ENCODE measurements at regions not wholly inside any gene's neighbourhood (a gene's known extent, or its start where the extent isn't known, plus 50 kb on each side); places are given as distances from the start of the nearest gene placed in this dataset.
"Not testable (repeated sequence)": the region's sequence is repeated elsewhere in the genome, so short reads cannot be mapped to it uniquely, and the experiment has no call there.

- not testable (repeated sequence) for H3K9me3 ChIP-seq (ENCODE audit: low read depth, low read length); H3K4me3 ChIP-seq (ENCODE audit: low read length); H3K4me1 ChIP-seq (ENCODE audit: insufficient read depth, low read length); H3K27me3 ChIP-seq (ENCODE audit: insufficient read depth, low read length)
These were observed 144.6 kb upstream of the DUSP22 start for GRCh38 chr6:147651-148050.

GRCh38 chr6:148051-148984 lies 144.0 kb upstream of the DUSP22 start:
- not testable (repeated sequence) for H3K9me3 ChIP-seq (ENCODE audit: low read depth, low read length); H3K4me1 ChIP-seq (ENCODE audit: insufficient read depth, low read length); H3K4me3 ChIP-seq (ENCODE audit: low read length); H3K27me3 ChIP-seq (ENCODE audit: insufficient read depth, low read length)

- H3K27me3 ChIP-seq (ENCODE audit: insufficient read depth, low read length); H3K4me3 ChIP-seq (ENCODE audit: low read length); H3K4me1 ChIP-seq (ENCODE audit: insufficient read depth, low read length); H3K9me3 ChIP-seq (ENCODE audit: low read depth, low read length): not testable (repeated sequence)
These were observed 142.1 kb upstream of the DUSP22 start for GRCh38 chr6:150147-150546.

- H3K4me1 ChIP-seq (ENCODE audit: insufficient read depth, low read length); H3K27me3 ChIP-seq (ENCODE audit: insufficient read depth, low read length); H3K9me3 ChIP-seq (ENCODE audit: low read depth, low read length); H3K4me3 ChIP-seq (ENCODE audit: low read length): not testable (repeated sequence)
These were observed 139.9 kb upstream of the DUSP22 start for GRCh38 chr6:152436-152835.

GRCh38 chr6:153026-153425 lies 139.3 kb upstream of the DUSP22 start:
- not testable (repeated sequence) for H3K4me1 ChIP-seq (ENCODE audit: insufficient read depth, low read length); H3K27me3 ChIP-seq (ENCODE audit: insufficient read depth, low read length); H3K4me3 ChIP-seq (ENCODE audit: low read length); H3K9me3 ChIP-seq (ENCODE audit: low read depth, low read length)

GRCh38 chr6:153867-154266 lies 138.4 kb upstream of the DUSP22 start:
- not testable (repeated sequence) for H3K4me1 ChIP-seq (ENCODE audit: insufficient read depth, low read length); H3K27me3 ChIP-seq (ENCODE audit: insufficient read depth, low read length); H3K4me3 ChIP-seq (ENCODE audit: low read length); H3K9me3 ChIP-seq (ENCODE audit: low read depth, low read length)

GRCh38 chr6:154321-155092 lies 137.8 kb upstream of the DUSP22 start:
- H3K27me3 ChIP-seq (ENCODE audit: insufficient read depth, low read length); H3K9me3 ChIP-seq (ENCODE audit: low read depth, low read length); H3K4me3 ChIP-seq (ENCODE audit: low read length); H3K4me1 ChIP-seq (ENCODE audit: insufficient read depth, low read length): not testable (repeated sequence)

GRCh38 chr6:156010-156409 lies 136.3 kb upstream of the DUSP22 start:
- no peaks in the 10 kb centered on the region for H3K4me1 ChIP-seq (ENCODE audit: insufficient read depth, low read length)

GRCh38 chr6:156441-157140 lies 135.7 kb upstream of the DUSP22 start:
- not testable (repeated sequence) for H3K4me3 ChIP-seq (ENCODE audit: low read length); H3K4me1 ChIP-seq (ENCODE audit: insufficient read depth, low read length); H3K9me3 ChIP-seq (ENCODE audit: low read depth, low read length); H3K27me3 ChIP-seq (ENCODE audit: insufficient read depth, low read length)

More at GRCh38 chr6:156010-156409, 136.3 kb upstream of the DUSP22 start:
- H3K9me3 ChIP-seq (ENCODE audit: low read depth, low read length), result no peaks in the 10 kb centered on the region
- no peak overlapping the region for H3K4me3 ChIP-seq (ENCODE audit: low read length)
- peaks cover 2% of the 10 kb centered on the region for H3K27me3 ChIP-seq (ENCODE audit: insufficient read depth, low read length)

- H3K4me3 ChIP-seq (ENCODE audit: low read length); H3K9me3 ChIP-seq (ENCODE audit: low read depth, low read length); H3K4me1 ChIP-seq (ENCODE audit: insufficient read depth, low read length); H3K27me3 ChIP-seq (ENCODE audit: insufficient read depth, low read length): not testable (repeated sequence)
These were observed 135.1 kb upstream of the DUSP22 start for GRCh38 chr6:157176-157575.

- H3K4me1 ChIP-seq (ENCODE audit: insufficient read depth, low read length); H3K9me3 ChIP-seq (ENCODE audit: low read depth, low read length); H3K27me3 ChIP-seq (ENCODE audit: insufficient read depth, low read length); H3K4me3 ChIP-seq (ENCODE audit: low read length): not testable (repeated sequence)
These were observed 130.6 kb upstream of the DUSP22 start for GRCh38 chr6:161657-162056.

GRCh38 chr6:164720-165119 lies 127.6 kb upstream of the DUSP22 start:
- Histone ChIP-seq H3K4me3 (ENCODE audit: low read length) (no peak overlapping the region), H3K4me1 (ENCODE audit: insufficient read depth, low read length) (no peaks in the 10 kb centered on the region), H3K27me3 (ENCODE audit: insufficient read depth, low read length) (no peaks in the 10 kb centered on the region), H3K9me3 (ENCODE audit: low read depth, low read length) (no peaks in the 10 kb centered on the region)

- Histone ChIP-seq H3K27me3 (ENCODE audit: insufficient read depth, low read length) (no peaks in the 10 kb centered on the region), H3K4me3 (ENCODE audit: low read length) (no peak overlapping the region), H3K4me1 (ENCODE audit: insufficient read depth, low read length) (no peaks in the 10 kb centered on the region), H3K9me3 (ENCODE audit: low read depth, low read length) (no peaks in the 10 kb centered on the region)
These were observed 127.0 kb upstream of the DUSP22 start for GRCh38 chr6:165263-165662.

GRCh38 chr6:165906-166305 lies 126.4 kb upstream of the DUSP22 start:
- Histone ChIP-seq H3K27me3 (ENCODE audit: insufficient read depth, low read length) (no peaks in the 10 kb centered on the region), H3K4me3 (ENCODE audit: low read length) (no peak overlapping the region), H3K9me3 (ENCODE audit: low read depth, low read length) (no peaks in the 10 kb centered on the region), H3K4me1 (ENCODE audit: insufficient read depth, low read length) (no peaks in the 10 kb centered on the region)

- no peaks in the 10 kb centered on the region for H3K4me1 ChIP-seq (ENCODE audit: insufficient read depth, low read length)
- no peak overlapping the region for H3K4me3 ChIP-seq (ENCODE audit: low read length)
- H3K27me3 ChIP-seq (ENCODE audit: insufficient read depth, low read length), result no peaks in the 10 kb centered on the region
- no peaks in the 10 kb centered on the region for H3K9me3 ChIP-seq (ENCODE audit: low read depth, low read length)
These were observed 123.3 kb upstream of the DUSP22 start for GRCh38 chr6:168865-169455.

All from mononuclear cell (primary cell).